GM12874 (cell line): ENCODE measurements at regions not wholly inside any gene's neighbourhood (a gene's known extent, or its start where the extent isn't known, plus 50 kb on each side); places are given as distances from the start of the nearest gene placed in this dataset.

ENCODE experiments used
- TF ChIP-seq, protein P1 (sequence below): IDR thresholded peaks from 2 replicates; pipeline ENCODE4 v1.5.1; 2011; ENCODE audit warnings: low read depth, mild to moderate bottlenecking, control low read depth, low read length, moderate library complexity; ENCODE audit not compliant: insufficient read depth

DNA sequence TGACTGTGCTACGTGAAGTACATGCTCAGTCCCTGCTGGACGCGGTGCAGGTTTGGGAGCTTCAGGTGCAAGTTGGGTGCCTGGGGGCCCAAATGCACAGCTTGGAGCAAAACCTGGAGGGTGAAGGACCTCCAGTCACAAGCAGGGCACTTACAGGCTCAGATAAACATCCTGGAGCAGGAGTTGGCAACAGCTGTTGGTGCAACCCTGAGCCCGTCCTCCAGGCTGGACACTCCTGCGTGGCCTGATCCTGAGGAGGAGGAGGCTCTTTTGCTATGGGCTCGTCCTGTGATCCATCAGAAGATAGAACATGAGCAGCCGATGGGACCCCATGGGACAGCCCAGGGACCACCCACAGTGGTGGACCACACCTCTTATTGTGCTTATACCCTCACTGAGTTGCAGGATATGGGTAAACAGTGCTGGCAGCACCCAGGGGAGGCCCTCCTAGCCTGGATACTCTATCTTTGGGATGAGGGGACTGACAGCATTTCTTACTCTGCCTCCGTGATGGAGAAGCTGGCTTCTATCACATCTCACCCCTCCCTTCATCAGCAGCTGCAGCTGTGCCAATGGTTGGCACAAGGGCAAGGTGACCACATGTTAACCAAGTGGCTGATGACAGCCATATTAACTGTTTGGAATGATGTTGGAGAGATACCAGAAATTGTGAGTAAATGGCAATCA is 301.6 kb downstream of the ZPLD1 start:
- TF ChIP-seq, protein P1, sequence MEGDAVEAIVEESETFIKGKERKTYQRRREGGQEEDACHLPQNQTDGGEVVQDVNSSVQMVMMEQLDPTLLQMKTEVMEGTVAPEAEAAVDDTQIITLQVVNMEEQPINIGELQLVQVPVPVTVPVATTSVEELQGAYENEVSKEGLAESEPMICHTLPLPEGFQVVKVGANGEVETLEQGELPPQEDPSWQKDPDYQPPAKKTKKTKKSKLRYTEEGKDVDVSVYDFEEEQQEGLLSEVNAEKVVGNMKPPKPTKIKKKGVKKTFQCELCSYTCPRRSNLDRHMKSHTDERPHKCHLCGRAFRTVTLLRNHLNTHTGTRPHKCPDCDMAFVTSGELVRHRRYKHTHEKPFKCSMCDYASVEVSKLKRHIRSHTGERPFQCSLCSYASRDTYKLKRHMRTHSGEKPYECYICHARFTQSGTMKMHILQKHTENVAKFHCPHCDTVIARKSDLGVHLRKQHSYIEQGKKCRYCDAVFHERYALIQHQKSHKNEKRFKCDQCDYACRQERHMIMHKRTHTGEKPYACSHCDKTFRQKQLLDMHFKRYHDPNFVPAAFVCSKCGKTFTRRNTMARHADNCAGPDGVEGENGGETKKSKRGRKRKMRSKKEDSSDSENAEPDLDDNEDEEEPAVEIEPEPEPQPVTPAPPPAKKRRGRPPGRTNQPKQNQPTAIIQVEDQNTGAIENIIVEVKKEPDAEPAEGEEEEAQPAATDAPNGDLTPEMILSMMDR = no peak

- TF ChIP-seq, protein P1 = no peak
Measured at GRCh38 chr3:102736975-102737304, 302.1 kb downstream of the ZPLD1 start.

DNA sequence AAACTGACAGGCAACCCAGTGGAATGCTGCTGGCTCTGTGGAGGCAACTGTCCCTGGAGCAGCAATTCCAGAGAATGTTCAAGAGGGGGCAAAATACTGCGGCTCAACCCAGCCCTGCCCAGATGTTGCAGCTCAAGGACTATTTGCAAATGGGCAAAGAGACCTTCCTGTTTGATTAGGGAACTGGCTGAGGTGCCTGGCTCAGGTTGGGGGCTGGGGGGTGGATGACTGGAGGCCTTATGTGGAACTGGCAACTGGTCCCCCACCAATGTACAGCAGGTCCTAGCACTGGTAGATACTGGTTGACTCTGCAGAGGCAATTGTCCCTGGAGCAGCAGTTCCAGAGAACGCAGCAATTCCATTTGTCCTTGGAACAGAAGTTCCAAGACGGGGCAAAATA is 302.5 kb downstream of the ZPLD1 start:
- TF ChIP-seq, protein P1 = no peak

DNA sequence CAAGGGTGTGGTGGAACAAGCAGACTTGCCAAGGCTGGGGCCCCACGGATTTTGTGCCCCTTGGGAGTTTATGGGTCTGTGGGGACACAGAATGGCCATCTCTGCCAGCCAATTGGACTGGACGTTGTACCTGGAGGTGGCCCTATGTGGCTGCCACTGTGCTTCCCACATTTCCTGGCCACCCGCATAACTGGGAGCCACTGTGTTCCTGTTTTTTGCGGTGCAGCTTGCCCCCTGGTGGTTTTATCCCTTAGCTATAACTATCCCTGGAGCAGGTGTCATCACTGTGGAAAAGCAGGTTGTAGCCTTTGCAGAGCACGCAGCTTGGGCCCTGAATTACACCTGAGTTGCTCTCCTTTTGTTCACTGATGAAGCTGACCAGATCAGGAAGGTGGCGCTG is 306.3 kb downstream of the ZPLD1 start:
- TF ChIP-seq, protein P1 = 0 out of 2 replicates have a peak, but pooled peaks have one; percentile 7

DNA sequence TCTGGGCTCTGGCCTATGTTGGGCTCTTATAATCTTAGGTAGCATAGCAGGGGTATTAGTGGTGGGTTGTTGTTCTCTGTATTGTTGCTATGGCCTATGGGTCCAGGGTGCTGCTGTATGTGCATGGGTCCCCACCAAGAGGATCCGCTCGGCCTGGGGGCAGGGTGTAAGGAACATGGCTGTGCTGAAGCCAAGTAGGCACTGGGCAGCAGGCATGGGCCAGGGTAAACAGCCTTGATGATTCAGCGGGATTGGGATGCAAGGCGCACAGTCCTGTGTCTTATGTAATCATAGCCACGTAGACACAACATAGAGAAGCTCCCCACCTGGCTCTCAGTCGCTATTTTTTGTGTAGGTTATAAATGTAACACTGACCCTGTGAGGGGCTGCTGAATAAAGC is 306.9 kb downstream of the ZPLD1 start:
- TF ChIP-seq, protein P1 = no peak

DNA sequence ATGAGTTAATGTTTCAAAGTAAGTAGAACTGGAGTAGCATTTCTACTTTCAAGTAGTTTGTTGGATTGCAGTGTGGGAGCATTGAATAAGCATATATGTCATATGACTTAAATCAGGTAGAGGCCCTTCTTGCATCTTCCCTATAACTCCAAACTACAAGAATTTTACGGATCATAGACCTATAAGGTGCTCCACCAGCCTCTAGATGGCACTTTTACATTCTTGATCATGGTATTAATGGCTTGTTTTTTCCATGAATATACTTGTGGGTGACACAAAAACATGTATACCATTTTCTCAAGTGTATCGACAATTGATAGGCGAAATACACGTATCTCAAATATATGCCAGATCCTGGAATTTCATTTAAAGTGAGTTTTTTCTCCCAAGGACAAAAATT is 311.1 kb downstream of the ZPLD1 start:
- TF ChIP-seq, protein P1 = no peak

DNA sequence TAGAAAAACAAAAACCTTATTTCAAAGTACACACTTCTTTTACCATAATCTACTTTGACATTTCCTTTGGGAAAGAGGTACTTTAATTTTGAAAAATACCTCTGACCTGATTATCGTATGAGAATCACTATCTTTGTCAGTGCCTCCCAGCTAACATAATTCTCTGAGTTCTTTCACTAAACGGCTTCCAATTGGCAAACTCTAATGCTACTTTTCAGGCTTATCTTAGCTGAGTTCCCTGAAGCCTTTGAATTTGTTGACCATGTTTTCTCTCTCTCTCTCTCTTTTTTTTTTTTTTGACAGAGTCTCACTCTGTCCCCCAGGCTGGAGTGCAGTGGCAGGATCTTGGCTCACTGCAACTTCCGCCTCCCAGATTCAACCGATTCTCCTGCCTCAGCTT is 312.8 kb downstream of the ZPLD1 start:
- TF ChIP-seq, protein P1 = no peak
